NCI-H2107 treated with DMSO at 0.1 percent for 48 hours (cell line): ENCODE measurements at regions not wholly inside any gene's neighbourhood (a gene's known extent, or its start where the extent isn't known, plus 50 kb on each side); places are given as distances from the start of the nearest gene placed in this dataset.

ENCODE experiments used
- DNase-seq: peaks from one replicate; lab custom pipeline; 2025; ENCODE audit not compliant: unreplicated experiment; lab: John Stamatoyannopoulos, UW

DNA sequence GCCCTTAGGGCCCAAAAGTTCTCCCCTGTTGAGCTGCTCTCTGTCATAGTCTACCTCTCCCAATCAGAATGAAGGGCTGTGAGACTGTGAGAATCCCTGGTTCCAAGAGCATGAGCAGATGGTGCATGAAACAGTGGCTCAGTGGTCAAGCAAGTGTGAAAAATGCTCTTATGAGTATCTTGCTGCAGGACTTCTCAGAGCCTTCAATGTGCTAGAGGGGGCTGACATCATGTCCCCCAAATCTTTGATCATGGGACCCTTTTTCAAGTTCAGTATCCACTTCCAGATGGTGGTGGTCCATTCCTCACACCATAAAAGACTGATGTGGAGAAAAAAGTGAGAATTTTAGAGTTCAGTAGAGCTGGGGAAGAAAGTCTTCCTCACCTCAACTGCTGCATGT, 265.3 kb upstream of the HABP2 start:
- no peak for DNase-seq

DNA sequence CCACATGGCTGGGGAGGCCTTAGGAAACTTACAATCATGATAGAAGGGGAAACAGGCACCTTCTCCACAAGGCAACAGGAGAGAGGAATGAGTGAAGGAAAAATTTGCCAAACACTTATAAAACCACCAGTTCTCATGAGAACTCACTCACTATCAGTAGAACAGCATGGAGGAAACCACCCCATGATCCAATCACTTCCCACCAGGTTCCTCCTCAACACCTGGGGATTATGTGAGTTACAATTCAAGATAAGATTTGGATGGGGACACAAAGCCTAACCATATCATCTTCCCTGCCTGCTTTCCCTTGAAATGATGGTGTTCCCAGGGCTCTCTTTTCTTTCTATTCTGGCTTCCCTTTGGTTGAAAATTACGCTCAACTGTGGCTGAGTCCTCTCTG, 262.7 kb upstream of the HABP2 start:
- DNase-seq, result no peak

DNA sequence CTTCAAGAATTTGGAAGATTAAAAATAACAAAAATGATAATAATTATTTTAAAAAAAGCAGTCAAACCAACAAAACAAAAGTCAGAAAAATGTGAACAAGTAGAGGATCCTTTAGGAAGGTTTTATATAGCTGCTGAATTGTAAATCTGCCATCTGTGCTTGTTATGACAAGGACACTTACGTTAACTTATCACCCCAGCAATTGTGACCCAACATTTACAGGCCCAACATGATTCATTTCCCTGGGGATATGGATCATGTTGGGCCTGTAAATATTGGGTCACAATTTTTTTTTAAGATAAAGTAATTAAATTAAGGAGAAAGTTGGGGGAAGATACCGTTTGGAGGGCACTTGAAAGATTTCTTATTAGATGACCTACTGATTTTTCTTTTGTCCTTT, 261.4 kb upstream of the HABP2 start:
- DNase-seq, result no peak

DNA sequence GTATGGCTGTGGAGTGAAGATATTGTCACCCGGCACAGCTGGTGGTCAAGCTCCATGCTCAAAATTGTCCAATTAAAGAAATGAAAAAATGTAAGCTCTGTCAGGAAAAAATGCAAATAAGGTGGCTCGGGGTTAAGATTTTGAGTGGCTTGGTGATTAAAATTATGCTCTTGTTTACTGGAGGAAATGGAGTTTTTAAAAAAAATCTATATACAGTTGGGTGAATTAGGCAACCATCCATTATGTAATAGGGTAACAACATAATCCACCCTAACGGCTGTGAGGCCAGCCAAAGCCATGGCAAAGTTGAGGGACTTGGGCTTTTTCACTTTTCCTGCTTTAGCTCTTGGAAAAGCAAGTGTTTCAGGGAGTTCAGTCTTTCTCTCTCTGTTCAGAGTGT, 260.8 kb upstream of the HABP2 start:
- no peak for DNase-seq

DNA sequence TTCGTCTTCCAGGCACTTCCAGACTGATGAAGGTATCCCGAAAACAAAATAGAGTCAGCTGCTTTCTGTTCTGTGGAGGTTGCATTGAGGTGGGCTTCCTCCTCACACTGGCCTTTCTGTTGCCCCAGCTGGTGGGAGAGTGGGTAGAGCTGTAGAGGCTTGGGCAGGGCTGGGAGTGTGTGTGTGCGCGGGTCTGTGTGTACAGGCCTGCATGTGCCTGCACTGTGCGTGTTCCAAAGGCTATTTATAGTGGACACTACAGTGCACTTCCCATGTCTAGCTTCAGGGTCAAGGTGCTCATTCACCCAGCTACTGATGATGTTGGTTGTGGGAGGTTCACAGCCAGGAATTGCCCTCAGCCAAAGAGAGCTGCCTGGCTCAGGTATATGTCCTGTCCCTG, 260.1 kb upstream of the HABP2 start:
- DNase-seq, result no peak

DNA sequence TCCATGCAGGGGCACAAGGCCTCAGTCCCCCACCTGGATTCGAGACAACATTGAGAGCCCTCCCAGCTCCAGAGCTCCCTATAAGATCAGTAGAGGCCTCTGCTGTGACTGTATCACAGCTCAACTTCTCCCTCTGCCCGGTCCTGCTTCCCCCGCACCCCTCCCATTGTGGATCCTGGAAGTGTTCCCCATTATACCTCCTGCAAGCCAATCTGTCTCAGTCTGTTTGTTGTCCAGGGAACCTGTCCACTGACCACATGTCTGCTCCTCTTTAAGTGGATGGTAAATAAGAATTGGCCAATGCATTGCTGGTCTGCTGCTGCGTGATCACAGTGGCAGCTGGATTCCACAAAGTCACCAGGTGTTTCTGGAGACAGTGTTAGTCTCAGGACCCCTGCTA, 259.7 kb upstream of the HABP2 start:
- DNase-seq, result no peak

DNA sequence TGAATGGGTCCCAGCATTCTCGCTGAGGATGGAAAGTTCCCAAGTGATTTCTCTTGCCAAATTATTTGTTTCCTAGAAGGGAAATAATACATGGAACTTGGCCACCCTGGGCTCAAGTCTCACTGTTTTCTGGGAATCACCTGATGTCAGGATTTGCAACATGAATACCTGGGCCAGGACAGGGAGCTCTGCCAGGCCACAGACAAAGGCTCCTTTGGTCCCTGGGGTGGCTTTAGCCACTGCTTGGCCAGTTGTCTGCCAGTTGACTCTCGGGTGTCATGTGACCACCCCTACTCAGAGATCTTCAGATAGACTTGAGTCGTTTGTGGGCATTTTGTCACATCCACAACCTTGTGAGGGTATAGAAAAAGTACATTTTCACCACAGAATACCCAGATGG, 258.0 kb upstream of the HABP2 start:
- DNase-seq, result no peak

DNA sequence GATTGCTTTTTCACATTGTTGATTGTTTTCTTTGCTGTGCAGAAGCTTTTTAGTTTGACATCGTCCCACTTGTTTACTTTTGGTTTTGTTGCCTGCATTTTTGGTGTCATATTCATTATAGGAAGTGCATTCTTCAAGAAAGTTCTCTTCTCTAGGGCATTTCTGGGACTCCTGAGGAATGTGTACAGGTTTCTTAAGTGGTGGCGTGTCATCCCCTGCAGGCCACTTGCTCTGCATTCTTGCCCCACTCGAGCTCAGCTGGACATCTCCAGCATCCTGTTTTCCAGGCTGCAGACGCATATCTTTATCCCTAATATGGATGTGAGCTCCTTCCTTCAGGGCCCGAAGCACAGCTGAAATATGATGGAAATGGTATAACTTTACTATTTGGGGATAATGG, 255.6 kb upstream of the HABP2 start:
- DNase-seq, result no peak

DNA sequence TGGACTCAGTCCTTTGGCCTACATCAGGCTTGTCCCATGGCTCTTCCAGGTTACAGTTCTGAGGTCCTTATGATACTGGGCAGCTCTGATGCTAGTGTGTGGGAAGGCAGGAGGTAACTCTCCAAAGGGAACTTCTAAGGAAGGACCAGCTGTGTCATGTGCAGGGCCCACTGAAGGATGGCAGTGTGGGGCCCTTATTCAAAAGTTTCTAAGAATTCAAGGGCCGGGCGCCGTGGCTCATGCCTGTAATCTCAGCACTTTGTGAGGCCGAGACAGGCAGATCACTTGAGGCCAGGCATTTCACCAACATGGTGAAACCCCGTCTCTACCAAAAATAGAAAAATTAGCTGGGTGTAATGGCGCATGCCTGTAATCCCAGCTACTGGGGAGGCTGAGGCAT, 254.2 kb upstream of the HABP2 start:
- no peak for DNase-seq

DNA sequence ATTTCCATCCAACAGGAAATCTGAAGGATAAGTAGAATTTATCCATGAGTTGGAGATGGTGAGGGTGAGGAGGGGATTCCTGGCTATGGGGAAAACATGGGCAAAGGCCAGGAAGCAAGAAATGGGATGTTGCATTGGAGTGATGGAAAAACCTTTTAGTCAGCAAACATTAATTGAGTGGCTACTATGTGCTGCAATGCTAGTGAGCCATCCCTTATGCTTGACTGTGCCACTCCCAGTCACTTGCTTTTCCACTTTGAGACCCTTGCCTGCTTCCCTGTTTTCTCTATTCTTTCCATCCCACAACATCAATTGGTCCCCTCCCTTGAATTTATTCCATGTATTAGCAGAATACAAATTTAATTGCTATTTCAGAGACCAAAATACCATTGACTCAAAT, 252.7 kb upstream of the HABP2 start:
- no peak for DNase-seq

DNA sequence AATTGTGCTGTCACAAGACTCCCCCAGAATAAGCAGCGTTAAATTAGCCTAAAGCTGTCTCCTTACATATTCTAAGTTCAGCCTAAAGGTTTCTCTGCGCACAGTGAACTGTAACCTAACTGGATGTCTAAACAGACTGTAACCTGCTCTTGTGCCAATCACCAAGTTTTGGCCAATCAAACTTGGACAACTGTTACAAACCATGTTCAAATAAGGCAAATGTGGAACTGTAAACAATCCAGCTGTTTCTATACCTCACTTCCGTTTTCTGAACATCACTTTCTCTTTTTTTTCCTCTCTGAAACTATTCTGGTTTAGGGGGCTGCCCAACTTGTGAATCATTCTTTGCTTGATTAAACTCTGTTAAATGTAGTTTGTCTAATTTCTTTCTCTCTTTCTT, 252.2 kb upstream of the HABP2 start:
- DNase-seq, result no peak

DNA sequence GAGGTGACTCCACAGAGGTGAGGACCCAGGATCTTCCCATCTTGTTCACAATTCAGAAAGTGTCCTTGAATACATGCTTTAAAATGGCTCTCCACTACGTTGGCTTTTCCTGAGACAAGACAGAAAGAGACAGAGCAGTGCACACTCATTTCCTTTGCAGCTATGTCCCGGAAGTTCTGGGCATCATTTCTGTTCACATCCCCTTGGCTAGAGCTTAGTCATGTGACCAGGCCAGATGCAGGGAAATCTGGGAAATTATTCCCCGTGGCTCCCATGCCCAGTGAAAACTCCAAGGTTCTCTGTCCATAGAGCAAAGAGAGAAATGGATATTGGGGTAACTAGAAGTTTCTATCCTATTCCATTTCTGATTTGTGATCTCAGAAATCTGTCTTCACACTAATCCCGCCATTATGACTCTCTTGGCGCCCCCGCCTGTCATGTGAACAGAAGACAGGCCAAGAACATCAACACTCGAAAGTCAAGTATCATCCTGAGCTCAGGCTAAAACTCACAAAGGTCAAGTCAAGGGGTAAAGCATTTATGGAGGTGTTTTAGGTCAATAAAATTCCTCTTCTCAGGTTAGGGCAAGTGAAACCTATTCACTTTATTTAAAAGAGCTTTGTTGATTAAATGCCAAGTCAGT, 251.4 kb upstream of the HABP2 start:
- no peak for DNase-seq

DNA sequence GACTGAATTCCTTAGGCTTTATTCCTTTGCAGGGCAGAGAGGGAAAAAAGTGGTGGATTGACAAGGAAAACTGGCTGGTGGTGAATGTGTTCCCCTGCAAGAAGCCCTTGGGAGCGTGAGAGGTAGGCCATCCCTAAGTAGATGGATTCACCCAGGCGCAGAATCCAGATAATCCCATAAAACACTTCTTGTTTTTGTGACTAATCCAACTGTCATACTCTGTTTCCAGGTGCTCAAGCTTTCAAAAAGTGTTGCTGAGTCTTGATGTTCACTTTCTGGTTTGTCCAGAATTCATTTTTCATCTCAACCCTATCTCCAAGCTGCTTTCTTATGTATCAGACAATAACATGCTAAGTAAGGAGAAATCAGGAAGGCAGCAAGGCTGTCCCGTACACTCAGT, 250.8 kb upstream of the HABP2 start:
- DNase-seq, result no peak

DNA sequence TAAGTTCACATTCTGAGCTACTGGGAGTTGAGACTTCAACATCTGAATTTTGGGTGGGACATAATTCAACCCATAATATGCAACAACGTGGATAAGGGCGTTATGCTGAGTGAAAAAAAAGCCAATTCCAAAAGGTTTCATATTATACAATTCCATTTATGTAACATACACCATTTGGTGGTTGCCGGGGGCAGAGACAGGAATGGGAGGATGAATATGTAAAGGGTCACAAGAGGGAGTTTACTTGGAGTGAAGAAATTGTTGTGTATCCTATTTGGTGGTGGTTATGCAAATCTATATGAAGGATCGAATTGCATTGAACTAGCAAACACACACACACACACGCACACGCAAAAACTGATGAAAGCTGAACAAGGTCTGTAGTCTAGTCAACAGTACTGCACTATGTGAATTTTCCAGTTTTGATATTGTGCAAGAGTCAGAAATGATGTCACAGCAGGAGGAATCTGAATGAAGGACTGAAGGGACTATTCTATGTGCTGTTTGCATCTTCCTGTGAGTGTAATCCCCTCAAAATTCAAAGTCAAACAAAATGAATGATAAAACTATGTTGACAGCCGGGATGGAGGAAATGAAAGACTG, 249.2 kb upstream of the HABP2 start:
- peak; percentile 13 for DNase-seq

DNA sequence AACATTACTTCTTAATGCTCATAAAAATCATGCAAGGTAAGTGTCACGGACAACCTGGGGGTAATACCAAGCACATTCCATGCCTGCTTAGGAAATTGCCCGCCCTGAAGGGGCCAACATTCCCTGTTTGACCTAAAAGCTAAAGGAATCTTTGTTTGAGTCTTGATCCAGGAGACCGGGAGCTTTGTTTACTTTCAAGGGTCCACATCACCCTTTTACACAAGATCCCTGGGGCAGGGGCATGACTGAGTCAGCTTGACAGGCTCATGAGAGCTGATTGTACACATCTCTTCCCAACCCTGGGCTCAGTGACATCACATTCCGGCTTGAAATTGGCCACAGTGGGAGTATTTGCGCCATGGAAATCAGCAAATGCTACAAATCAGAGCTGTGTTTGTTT, 248.1 kb upstream of the HABP2 start:
- DNase-seq, result no peak

DNA sequence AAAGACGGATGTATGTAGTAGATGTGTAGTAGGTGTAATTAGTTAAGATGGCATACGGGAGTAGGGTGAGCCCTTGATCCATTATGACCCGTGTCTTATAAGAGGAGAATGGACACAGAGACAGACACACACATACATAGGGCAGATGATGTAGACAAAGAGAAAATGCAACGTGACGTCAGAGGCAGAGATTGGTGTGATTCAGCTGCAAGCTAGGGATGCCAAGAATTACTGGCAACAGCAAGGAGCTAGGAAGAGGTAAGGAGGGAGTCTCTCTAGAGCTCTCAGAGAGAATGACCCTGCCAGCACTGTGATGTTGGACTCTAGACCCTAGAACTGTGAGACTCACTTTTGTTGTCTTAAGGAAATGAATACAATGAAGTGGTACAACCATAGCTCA, 247.0 kb upstream of the HABP2 start:
- no peak for DNase-seq

DNA sequence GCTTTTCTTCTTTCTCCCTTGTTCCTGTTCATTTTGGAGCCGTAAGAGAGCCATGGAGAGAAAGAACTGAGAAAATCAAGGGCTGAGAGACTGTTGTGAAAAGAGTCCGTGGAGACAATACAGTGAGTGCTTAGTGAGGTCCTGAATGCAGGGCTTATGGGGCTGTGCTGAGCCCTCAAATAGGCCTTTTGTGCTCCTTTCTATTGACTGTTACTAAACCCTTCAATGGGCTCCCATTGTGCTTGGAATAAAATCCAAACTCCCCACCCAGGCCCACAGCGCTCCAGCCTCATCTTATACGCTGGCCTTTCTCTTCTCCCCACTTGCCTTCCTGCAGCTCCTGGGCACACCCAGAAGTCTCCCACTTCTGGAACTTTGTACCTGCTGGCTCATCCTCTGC, 243.1 kb upstream of the HABP2 start:
- DNase-seq, result no peak

DNA sequence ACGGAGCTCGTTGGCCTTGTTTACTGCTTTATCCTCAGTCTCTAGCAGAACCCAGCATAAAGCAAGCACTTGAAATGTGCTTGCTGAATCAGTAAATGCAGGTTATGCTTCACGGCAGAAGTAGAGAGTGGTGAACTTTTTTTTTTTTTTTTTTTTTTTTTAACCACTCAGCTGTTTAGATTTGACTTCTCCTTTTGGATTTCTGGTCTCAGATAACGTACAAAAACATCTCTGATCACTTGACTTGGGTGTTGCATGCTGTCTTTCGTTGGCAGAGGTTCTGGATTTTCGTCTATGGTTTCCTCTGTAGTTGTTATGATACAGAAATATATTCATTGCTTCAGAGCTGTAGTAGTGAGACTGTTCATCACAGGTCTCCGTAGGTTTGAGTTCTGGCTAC, 242.5 kb upstream of the HABP2 start:
- DNase-seq, result no peak

DNA sequence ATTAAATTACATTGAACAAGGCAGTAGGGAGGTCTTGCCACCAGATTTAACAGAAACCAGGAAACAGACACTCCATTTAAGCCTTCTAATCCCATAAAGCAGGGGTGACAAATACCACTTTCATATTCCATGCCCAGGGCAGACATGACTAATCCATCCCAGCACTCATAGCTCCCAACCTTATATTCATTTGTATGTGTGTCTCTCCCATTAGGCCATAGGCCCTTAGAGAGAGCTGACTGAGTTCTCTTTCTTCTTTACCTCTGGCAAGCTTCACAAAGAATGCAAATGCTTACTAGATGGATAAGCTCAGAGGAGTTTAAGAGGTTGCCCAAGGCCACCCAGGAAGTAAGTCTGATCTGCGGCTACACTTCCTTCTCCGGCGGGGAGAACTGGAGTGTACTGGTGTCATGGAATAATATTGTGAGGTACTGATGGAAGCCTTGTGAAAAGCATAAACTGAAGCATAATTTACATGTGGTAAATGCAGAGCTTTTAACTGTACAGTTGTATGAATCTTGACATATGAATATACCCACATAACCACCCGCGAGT, 239.7 kb upstream of the HABP2 start:
- DNase-seq, result no peak

DNA sequence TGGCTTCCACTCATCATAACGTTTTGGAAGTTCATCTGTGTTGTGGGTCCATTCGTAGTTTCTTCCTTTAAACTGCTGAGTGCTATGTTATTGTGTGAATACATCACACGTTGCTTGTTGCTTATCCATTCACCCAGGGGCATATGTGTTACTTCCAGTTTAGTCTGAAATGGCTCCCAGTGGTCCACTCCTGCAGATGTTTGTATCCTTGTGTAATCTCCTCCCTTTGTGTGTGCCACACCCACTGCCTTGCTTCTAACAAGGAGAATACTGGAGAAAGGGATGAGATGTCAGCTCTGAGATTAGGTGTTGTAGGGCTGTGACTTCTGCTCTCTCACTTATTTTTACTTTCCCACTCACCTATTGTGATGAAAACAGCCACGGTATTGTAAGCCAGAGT, 239.1 kb upstream of the HABP2 start:
- DNase-seq, result no peak

DNA sequence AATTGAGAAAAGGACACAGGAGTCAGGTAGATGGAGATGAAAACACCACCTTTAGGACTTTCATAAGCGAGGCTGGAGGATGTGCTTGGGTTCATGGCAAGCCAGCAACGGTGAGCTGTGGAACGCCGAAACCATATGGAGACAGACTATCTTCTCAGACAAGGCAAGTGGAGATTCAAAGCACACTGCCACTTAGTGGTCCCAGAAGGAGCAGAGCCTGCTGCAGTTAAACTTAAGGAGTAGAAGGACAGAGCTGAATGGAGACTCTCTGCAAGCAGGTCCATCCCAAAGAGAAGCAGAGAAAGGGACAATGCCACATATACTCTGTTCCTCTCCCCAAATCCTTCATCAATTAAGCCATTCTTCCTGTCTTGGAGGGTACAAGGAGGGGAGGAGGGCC, 236.3 kb upstream of the HABP2 start:
- no peak for DNase-seq

DNA sequence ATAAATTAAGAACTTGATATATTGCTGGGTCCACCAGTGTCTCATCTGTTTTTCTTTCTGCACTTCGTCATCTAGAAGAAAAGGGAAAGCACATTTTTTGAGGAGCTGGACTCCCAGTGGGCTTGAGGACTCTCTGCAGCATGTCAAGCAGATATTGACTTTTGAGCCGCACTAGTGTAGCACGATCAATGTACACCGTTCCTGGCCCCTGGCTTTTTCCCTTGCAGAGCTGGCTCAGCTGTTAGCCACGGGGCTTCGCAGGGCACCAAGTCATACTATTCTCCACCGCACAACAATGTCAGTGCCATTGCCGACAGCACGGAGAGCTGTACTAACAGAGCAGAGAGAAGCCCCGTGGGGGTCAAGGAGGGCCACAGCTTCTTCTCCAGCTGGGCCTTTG, 235.4 kb upstream of the HABP2 start:
- DNase-seq, result no peak

DNA sequence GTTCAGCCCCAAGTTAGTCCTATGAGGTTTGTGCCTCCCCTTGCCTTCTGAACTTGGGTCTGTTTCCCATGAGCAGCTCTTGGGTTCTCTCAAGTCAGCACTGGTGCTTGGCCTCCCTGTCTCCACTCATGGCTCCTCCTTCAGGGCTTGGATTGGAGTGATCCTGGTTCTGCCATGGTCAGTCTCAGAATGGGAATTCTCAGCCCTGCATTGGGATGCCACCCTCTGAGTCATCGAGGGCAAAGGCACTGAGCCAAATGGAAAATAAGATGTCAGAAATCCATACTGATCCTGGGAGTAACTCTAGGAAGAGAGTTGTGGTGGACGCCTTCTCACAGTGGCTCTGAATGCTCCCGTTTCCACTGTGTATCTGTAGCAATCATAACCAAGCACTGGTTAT, 233.4 kb upstream of the HABP2 start:
- DNase-seq, result no peak
